EH (cell line): ENCODE measurements at regions not wholly inside any gene's neighbourhood (a gene's known extent, or its start where the extent isn't known, plus 50 kb on each side); places are given as distances from the start of the nearest gene placed in this dataset.

Experiments
- DNase-seq: peaks from one replicate; pipeline ENCODE4 v3.0.0-alpha.2; 2015; ENCODE audit warnings: low read depth

DNA sequence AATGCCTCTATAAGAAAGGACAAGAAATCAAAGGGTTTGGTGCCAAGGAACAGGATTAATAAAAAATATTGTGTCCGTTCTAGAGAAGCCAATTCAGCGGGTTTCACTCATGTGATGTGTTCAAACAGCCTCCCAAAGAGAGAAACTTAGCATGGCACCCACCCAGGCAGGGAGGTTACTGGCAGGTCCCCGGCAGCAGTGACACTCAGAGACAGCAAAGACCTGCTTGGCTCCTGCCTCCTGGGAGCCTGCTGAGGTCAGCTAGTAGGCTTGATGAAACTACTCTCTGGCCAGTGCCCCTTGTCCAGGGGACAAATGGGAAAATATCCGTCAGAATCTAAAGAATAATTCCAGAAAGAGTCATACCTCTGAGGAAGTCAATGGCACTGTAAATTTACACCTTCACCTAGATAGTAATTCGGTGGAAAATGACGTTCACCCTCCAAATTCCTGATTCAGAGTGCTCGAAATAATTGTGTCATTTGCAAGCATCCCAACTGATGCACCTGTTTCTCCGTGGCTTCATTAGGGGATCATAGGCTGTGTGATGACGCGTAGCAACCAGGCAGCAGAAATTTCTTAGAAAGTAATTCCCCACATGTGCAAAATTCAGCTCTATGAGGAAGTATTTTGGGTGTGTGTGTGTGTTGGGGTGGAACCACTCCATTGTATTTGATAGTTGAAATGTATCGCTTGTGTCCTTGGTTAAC, 481.5 kb upstream of the ZFHX3 start:
- no peak for DNase-seq

DNA sequence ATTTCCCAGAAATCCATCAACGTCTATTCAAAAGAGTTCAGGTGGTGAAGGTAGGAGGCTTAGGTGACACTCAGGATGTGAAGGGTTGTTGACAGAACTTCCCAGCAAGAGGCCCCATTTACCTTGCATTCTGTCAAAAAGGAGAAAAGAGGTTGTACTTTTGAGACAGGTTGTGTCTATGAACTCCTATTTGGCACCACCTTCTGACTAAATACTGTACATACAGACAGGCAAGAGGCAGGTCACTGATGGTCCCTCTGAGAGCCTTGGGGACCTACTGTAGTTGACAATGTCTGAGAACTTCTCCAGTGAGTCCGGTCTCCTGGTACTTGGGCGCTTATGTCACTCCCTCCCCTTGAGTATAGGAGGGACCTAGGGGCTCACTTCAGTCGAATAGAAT, 479.3 kb upstream of the ZFHX3 start:
- peak; percentile 3 for DNase-seq

DNA sequence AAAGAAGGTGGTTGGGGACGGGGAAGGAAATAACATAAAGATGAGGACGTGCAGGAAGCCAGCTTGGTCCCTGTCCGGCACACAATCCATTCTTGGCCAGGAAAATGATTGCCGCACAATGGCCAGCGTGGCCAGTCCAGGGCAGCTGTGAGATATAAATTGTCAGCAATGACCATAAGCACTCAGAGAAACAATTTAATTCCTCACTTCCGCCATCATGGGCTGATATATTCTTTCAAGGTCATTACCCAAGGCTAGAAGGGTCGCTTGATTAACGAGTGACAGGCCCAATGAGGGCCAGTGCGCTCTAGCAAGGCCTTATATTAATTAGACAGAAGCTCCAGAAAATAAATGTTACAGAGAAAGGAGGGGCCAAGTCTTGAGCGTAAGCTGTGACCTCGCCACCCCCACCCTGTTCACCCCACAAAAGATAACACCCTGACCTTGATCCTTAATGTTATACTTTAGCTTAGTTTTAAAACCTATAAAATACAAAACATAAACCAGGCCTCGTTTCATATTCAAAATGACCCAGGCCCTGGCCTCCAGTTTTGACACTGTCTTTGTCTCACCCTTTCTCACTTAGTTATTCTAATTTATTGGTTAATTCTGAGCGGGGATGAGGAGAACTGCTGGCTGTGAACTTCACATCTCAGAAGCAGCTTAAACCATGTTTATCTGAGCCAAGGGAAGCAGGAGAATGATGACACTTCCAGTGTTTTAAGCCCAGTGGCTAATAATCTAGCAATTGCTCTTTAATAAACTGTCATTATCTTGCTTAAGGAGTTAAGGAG, 478.3 kb upstream of the ZFHX3 start:
- no peak for DNase-seq

DNA sequence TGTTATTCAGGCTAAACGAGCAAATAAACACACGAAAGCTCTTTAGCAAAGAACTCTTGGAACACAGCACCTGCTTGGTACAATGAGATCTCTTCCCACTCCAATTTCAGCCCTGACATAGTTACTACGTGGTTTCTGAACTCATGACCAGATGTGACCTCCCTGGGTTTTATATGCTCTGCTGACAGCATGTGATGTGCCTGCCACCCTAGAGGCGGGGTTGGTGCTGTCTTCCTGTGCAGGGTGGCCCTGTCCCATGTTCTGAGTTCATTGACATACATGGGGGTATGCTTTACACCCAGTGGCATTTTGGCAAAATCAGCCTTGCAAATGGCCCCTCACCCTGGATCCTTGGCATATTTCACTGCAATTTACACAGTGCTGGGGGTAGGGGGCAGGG, 475.3 kb upstream of the ZFHX3 start:
- DNase-seq, result no peak

DNA sequence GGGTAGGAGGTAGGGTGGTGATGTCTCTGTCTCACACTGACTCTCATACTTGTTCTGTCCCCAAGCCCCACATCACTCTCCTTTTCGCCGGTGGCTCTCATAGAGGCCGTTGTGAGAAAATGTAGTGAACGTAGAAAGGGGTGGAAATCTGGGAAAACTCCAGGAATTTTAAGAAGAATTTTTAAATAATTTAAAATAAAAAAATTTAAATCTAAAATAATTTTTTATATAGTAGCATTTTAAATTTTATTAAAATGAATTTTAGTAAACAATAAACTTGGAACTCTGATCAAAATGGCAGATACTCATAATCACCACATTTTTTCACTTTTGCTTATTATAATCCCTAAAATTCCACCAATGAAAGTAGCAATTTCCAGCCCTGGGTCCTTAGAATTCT, 473.6 kb upstream of the ZFHX3 start:
- DNase-seq, result no peak

DNA sequence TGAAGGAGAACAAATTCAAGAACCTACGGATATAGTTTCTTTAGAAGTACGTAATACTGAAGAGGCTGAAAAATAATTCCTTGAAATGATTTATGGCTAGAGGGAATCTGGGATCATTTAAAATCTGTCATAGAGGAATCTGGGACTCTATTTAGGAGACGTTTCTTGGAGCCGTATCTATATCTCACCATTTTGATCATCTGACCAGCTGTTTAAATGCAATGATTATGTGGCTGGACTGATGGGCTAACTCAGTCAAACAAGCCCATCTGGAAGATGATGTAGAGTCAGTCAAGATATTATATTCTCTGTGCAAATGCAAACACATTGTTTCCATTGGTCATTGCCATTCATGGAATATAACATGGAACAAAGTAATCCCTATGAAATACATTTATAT, 467.7 kb upstream of the ZFHX3 start:
- DNase-seq, result no peak

DNA sequence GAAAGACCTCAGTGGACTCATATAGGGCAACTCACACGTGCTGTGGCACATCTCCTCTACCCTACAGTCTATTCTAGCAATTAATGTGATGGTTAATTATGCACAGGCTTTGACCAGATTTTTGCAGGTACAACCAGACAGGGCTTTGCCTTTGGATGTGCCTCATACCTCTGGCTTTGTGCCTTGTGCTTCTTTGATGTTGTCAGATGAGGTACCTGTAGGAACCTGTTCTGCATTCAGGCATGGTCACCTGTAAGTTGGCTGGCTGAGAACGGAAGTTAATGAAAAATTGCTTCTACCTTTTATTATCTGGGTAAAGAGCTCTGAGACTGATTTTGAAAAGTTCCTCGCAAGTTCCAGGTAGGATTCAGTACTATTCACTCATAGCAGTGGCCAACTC, 462.9 kb upstream of the ZFHX3 start:
- no peak for DNase-seq

DNA sequence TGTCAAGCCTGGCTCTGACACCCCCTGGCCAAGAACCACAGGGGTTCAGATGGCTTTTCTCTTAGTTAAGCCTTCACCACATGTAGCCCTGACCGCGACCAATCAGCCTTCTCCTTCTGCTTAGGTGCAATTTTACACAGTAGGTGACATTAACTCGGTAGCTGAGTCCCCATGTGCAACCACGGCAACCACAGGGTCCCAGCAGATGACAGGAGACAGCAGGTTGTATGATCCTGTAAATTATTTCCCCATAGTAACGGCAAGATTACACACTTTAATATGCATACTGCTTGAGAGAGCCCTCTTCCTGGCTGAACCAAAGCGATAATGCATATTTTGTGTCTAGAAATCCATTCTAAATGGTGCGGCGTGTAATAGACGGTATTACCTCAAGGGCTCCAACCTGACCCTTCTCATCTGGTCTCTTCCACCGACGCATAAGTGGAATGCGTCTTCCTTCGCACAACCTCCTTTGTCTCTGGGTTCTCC, 458.7 kb upstream of the ZFHX3 start:
- no peak for DNase-seq

DNA sequence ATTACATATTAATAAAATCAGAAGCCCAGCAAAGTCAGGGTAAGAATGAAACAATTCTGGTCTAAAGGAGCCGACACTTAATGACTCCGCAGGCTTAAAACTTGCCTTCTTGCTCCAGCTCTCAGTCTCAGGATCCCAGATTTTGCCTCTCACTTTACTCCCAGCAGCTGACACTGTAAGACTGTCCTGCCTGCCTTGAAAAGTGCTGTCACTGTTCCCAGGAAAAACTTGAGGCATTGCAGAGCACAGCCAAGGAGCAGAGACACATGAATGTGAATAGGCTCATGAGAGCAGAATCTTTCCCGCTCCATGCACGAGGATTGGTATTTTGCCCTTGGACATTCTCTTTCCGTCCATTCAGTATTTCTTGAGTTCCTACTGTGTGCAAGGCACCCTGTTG, 457.6 kb upstream of the ZFHX3 start:
- no peak for DNase-seq

DNA sequence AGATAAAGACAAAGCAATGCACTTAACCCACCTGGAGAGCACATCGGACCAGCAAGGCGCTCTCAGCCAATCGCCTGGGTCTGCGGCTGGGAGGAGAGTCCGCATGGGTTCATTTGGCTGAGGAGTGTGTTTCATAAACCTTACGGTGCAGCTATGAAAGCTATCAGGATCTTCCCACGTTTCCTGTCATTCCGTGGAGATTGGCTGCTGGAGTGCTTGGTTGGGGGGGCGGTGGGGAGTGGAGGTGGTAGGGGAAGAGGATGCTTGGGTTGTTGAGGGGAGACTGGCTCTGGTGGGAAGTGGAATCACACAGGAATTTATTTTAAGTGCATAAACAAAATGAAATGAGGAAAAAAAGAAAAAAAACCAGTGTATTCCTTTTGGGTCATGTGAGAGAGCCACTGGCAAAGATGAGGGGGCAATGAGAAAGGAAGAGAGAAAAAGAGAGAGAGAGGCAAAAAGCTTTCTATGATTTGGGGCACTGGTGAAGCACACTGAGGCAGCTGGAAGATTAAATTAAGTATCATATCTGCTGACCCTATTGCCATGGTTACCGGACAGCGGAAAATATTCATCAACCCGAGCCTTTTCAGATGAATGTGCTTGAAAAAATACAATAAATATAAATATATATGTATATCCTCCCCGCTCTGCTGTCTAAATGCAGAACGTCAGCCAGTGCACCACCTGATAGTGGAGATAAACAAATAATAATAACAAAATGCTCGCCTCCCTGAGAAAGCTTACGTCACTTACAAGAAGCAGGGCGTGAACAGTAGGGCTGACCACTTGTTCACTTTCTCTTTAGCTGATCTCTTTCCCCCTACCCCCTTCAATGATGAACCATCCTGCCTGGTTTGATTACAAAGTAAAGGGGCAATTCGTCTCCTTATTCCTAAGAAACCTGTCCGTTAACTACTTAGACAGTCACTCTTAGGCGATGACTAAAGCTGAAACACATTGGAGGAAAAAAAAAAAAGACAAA, 457.0 kb upstream of the ZFHX3 start:
- no peak for DNase-seq

DNA sequence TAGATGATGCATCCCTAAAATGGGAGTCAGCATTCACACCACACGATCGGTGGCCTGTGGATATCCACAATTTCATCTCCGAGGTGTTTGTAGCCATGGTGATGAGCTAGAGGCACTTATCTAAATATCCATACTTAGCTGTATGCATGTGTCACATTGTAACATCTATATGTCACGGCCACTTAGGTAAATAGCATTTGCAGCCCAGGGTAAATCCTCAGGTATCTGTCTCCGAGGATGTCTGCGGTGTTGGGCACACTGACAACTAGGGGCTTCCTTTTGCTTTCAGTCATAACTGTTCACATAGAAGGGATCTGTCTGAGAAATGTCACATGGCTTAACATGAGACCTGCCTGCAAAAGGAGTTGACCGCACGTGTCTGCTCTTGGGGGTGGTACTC, 455.2 kb upstream of the ZFHX3 start:
- DNase-seq, result no peak

DNA sequence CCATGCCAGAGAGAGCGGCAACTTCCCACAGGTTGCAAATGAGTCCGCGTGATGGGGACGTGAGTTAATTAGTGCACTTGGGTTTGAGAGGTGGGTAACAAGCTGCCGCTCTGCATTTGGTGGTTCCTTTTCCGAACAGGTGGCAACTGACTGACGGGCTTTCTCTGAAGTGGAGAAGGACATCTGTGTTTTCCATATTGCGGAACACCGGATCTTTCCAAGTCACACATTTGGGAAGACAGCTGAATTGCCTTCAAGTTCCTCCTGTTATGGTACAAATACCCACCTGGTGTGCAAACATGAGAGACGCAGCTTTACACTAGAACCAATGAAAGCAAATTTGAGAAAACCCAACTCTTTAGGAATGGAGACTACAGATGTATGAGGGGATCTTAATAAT, 451.3 kb upstream of the ZFHX3 start:
- no peak for DNase-seq

DNA sequence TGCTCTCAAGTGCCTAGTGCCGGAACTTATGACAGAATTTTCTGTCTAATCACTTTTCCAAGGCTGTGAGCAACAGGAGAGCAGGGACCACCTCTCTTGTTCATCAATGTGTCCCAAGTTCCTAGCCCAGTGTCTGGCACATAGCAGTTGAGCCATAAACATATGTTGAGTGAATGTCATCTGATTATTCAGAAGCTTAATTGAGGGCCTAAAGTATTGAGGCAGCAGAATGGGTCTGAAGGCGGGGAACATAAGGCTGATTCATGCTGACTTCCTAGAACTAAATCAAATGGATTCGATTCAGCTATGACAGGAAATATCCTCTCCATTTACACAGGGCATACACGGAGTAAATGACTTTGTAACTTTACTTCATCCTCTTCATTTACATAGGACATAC, 438.0 kb upstream of the ZFHX3 start:
- no peak for DNase-seq

DNA sequence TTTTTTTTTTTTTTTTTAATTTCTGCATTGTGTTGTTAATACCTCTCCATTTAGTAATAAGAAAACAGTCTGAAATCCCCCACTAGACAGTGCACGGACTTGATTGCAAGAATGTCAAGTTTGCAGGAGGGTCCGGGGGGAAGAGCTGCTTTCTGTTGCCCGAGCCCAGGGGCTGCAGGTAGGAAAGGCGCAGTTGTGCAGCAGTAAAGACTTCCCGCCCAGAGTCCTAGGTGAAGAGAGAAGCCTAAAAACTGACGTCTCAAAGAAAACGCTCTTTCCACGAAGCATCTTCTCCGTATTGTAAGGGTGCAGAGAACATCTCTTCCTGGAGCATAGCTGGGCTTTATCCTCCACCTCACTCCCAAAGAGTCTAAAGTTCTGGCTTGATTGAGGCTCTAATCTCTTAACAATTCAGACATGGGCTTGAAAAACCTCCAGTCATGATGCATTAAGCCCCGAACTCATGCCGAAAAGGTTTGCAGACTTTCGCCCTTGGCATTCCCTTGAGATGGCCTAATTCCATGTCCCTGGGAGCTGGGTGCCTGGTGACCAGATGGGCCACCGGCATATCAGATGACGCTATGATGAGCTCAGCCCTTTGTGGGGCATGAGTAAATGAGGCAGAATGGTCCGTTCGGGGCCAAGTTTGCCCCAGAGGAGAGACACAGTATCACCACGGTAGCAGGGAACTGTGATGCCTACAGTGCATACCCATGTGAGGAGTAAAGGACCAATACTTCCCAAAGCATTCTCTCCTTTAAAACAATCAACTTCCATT, 436.2 kb upstream of the ZFHX3 start:
- peak; percentile 1 for DNase-seq

DNA sequence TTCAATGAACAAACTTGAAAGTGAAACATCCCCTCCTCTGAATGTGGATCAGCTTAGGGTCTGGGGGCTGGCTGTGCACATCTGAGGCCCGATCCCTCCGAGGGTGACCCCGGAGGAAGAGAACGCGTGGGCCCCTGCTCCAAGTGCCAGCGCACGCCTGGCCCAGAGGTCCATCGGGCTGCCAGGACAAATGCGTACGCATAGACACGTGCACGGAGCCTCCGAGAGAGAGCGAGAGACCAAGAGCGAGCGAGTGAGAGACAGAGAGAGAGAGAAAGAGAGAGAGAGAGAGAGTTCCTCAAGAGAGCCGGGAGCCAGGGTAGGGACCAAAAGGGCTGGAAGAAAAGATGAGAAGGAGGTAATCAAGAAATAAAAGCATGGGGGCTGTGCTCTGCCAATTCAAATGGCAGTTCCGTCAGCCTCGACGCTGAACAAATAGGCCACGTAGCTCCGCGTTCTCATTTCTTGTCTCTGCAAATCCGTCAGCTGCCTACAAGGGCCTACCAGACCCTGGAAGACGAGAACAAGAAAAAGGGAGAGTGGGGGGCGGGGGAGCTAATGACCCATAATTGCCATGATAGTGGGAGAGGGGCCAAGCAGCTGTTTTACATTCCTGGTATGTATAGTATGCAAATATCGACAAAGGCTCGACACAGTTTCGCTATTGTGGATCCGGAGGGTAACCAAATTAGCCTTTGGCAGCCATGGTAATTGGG, 435.3 kb upstream of the ZFHX3 start:
- no peak for DNase-seq

DNA sequence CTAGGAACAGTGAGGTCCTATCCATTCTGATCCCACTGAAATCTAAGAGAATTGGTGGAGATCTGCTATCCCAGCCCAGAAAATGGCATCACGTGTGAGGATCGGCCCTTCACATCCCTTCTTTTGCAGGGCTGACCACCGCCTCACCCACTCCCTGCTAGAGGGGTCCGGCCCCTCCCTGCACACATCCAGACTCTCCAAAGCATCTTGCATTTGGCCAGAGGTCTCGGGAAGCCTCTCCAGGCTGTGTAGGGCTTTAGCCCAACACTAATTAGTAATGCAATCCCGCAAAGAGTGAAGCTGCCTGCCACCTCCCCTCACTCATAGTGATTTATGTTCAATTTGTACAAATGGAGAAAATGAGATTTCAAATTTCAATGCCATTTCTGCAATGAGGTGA, 434.4 kb upstream of the ZFHX3 start:
- DNase-seq, result no peak

DNA sequence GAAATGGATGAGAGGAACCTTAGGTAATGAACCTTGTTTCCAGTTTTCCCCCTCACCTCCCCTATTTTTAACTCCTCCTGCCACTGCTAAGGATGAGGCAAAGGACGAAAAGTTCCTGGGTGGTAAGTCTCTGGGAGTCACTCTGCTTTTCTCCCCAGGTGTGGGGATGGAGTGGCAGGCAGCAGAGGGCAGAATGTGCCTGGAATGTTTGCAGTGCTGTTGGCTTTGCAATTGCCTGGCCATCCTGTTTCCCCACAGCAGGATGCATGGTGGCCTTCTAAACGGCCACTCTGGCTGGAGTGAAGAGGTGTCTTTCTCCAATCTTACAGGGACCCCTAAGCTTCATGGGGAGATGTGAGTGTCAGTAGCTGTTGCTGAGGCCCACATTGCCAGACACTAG, 432.5 kb upstream of the ZFHX3 start:
- no peak for DNase-seq

DNA sequence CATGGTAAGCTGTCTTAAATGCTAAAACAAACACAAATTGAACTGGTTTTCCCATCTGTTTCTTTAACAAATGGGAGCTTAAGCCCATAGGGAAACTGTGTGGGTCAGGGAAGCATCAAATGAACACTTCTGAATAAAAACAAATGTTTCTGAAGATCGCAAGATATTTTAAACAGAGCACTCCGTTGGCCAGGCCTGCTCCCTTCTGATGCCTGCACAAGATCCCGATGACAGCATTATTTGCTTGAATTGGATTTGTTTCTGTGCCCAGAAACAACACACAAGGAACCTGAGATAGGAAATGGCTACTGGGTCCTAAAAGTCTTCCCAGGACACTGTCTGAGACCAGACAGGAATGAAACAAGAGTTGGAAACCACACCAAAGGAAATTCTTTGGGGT, 425.8 kb upstream of the ZFHX3 start:
- no peak for DNase-seq

DNA sequence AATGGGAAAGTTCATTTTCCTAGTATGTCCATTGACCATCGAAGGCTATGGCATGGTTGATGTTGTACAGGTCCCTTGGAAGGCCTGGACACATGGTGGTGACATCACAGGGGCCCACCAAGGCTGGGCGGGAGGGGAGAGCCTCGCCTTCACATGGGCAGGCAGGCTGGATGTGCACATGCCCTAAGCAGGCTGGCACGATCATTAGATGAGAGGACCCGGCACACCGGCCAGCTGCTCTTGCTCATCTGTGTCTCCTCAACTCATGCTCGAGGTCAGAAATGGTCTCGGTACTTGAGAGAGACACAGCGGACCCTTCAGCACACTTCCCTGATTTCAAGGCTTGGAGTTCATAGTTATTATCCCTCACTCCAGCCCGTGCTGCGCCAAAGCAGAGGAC, 416.9 kb upstream of the ZFHX3 start:
- DNase-seq, result no peak

DNA sequence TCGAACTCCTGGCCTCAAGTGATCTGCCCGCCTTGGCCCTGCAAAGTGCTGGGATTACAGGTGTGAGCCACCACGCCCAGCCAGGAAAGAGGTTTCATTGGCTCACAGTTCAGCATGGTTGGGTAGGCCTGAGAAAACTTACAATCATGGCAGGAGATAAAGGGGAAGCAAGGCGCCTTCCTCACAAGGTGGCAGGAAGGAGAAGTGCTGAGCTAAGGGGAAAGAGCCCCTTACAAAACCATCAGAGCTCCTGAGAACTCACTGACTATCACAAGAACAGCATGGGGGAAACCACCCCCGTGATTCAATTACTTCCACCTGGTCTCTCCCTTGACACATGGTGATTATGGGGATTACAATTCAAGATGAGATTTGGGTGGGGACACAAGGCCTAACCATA, 411.7 kb upstream of the ZFHX3 start:
- DNase-seq, result no peak

DNA sequence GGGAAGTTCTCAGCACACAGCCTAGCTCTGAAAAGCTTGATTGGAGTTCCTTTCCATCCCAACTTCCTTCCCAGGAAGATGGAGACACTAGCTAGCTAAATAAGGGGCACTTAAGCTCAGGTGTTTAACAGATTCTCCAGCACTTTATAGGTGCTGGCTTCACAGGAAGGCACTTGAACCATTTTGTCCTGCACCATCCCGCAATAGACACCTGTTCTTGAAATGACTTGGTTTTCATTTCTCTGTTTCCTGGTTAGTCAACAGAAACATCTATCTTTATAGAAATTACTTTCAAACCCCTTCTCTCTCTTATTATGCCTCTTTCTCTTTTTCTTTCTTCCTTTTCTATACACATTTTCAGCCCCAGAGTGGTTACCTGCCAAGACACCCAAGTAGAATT, 409.9 kb upstream of the ZFHX3 start:
- no peak for DNase-seq
